ENCODE measurements at regions not wholly inside any gene's neighbourhood (a gene's known extent, or its start where the extent isn't known, plus 50 kb on each side); places are given as distances from the start of the nearest gene placed in this dataset.

- TF ChIP-seq JUND (IDR thresholded peaks at IDR 0.05; ENCODE audit: borderline replicate concordance, low read depth, low read length) (no peak), JUND (tag; IDR thresholded peaks at IDR 0.05; ENCODE audit: borderline replicate concordance, low read depth, low read length) (no peak), RNF219 (CRISPR knock-in tag; IDR thresholded peaks at IDR 0.05) (no peak), FUS (optimal IDR thresholded peaks at IDR 0.05; ENCODE audit: low read depth, low read length) (no peak), KDM5B (IDR thresholded peaks at IDR 0.05; ENCODE audit: insufficient replicate concordance, low read depth, low read length) (no peak), POLR2AphosphoS5 (IDR thresholded peaks at IDR 0.05; ENCODE audit: control insufficient read depth, insufficient read depth, low read depth, low read length) (no peak), ESRRA (IDR thresholded peaks at IDR 0.05; ENCODE audit: borderline replicate concordance, low read depth) (no peak), ZNF263 (CRISPR knock-in tag; IDR thresholded peaks at IDR 0.05; ENCODE audit: borderline replicate concordance) (no peak), EHMT2 (IDR thresholded peaks at IDR 0.05) (no peak)
- TF ChIP-seq, protein P1, sequence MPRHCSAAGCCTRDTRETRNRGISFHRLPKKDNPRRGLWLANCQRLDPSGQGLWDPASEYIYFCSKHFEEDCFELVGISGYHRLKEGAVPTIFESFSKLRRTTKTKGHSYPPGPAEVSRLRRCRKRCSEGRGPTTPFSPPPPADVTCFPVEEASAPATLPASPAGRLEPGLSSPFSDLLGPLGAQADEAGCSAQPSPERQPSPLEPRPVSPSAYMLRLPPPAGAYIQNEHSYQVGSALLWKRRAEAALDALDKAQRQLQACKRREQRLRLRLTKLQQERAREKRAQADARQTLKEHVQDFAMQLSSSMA (CRISPR knock-in tag; IDR thresholded peaks at IDR 0.05): no peak
- TF ChIP-seq, protein P2, sequence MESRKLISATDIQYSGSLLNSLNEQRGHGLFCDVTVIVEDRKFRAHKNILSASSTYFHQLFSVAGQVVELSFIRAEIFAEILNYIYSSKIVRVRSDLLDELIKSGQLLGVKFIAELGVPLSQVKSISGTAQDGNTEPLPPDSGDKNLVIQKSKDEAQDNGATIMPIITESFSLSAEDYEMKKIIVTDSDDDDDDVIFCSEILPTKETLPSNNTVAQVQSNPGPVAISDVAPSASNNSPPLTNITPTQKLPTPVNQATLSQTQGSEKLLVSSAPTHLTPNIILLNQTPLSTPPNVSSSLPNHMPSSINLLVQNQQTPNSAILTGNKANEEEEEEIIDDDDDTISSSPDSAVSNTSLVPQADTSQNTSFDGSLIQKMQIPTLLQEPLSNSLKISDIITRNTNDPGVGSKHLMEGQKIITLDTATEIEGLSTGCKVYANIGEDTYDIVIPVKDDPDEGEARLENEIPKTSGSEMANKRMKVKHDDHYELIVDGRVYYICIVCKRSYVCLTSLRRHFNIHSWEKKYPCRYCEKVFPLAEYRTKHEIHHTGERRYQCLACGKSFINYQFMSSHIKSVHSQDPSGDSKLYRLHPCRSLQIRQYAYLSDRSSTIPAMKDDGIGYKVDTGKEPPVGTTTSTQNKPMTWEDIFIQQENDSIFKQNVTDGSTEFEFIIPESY (CRISPR knock-in tag; IDR thresholded peaks at IDR 0.05): no peak
Observed at GRCh38 chr5:130331332-130331731, 427.1 kb downstream of the CHSY3 start.
